Dendritic cell treated with granulocyte-macrophage colony-stimulating factor and Interleukin-4, amounts not matched to agents 40 ng/mL and 50 ng/mL, for 4 days (primary cell): ENCODE measurements at regions not wholly inside any gene's neighbourhood (a gene's known extent, or its start where the extent isn't known, plus 50 kb on each side); places are given as distances from the start of the nearest gene placed in this dataset.
"Not testable (repeated sequence)": the region's sequence is repeated elsewhere in the genome, so short reads cannot be mapped to it uniquely, and the experiment has no call there.

Experiments used
- H3K27ac Mint-ChIP-seq: one replicate; pipeline ENCODE4 v1.8.0; 2022; ENCODE audit warnings: mild to moderate bottlenecking, mixed read lengths
- H3K27me3 Mint-ChIP-seq: one replicate; pipeline ENCODE4 v1.8.0; 2022; ENCODE audit warnings: mild to moderate bottlenecking, mixed read lengths
- H3K36me3 Mint-ChIP-seq: one replicate; pipeline ENCODE4 v1.8.0; 2022; ENCODE audit warnings: low read depth, mixed read lengths
- H3K4me1 Mint-ChIP-seq: one replicate; pipeline ENCODE4 v1.8.0; 2022; ENCODE audit warnings: low read depth, mixed read lengths
- H3K4me3 Mint-ChIP-seq: one replicate; pipeline ENCODE4 v1.8.0; 2022; ENCODE audit warnings: mild to moderate bottlenecking, moderate library complexity, mixed read lengths
- H3K9me3 Mint-ChIP-seq: one replicate; pipeline ENCODE4 v1.8.0; 2022; ENCODE audit warnings: mixed read lengths
- intact Hi-C: fragments of 100-400 bp; cut with micrococcal nuclease; formaldehyde crosslinking; loops from one replicate; pipeline ENCODE4 v1.15.0; 2022

DNA sequence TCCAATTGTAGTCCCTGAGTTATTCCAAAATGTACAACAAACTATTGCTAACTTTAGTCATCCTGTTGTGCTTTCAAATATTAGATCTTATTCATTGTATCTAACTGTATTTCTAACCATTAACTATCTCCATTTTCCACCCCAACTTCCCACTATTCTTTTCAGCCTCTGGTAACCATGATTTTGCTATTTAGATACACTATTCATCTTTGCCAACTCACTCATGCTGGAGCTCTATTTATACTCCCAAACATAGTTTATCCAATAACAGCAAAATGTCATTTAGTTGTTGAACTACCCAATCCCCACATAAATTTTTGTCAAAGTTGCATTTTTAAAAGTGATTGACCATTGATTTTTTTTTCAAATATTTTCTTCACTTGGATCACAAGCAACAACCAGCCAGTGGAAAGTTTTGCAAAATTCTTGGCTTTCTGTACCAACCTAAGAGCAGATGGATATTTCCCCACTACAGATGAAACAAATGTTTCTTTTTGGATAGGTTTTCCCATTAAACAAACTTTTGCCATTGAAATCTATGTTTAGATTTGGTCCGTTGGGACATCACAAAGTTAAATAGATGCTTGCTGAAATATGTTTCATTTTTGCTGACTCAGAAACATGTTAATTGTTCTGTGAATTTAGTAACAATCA, 866.0 kb downstream of the LTN1 start:
- Mint-ChIP-seq H3K9me3 (peaks cover 7% of the 10 kb centered on the region), H3K4me3 (no peak overlapping the region), H3K27me3 (no peaks in the 10 kb centered on the region), H3K36me3 (no peaks in the 10 kb centered on the region), H3K4me1 (no peaks in the 10 kb centered on the region), H3K27ac (no peak overlapping the region)
- intact Hi-C loops = no loop called here

DNA sequence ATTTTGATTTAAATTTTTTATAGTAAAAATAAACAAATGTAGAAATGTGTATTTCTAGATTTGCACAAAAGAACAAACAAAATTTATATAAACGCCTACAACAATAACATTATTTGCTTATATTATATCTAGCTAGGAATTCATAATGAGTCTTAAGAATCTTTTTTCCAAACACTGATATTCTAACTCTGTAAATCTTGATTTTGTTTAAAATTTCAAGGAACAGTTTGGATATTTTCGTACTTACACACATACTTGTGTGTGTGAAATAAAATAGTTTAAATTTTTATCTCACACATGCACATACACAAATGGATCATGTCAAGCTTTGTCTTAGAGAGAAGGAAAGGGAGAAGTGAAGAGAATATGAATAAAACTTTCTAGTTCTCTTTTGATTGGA, 868.1 kb downstream of the LTN1 start:
- intact Hi-C loops = no loop called here
- Mint-ChIP-seq H3K27me3 (no peaks in the 10 kb centered on the region), H3K4me1 (no peaks in the 10 kb centered on the region), H3K36me3 (no peaks in the 10 kb centered on the region), H3K4me3 (no peak overlapping the region), H3K9me3 (peaks cover 6% of the 10 kb centered on the region), H3K27ac (no peak overlapping the region)

DNA sequence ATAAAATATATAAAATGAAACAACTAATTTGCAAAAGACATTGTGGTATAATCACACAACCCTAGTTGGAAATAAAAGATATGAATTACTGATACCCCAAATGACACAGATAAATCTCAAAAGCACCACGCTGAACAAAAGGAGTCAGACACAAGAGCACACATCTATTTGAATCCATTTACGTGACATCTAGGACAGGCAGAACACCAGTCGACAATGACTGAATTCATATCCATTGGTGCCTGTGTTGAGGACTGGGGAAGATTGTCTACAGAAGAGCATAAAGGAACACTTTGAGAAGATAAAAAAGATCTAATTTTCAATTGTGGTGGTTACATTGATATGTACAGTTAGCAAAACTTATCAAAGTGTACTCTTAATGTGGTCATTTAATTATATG, 874.1 kb downstream of the LTN1 start:
- intact Hi-C loops = no loop called here
- Mint-ChIP-seq H3K27me3 (no peaks in the 10 kb centered on the region), H3K9me3 (peaks cover 7% of the 10 kb centered on the region), H3K27ac (no peak overlapping the region), H3K4me1 (no peaks in the 10 kb centered on the region), H3K4me3 (no peak overlapping the region), H3K36me3 (no peaks in the 10 kb centered on the region)

DNA sequence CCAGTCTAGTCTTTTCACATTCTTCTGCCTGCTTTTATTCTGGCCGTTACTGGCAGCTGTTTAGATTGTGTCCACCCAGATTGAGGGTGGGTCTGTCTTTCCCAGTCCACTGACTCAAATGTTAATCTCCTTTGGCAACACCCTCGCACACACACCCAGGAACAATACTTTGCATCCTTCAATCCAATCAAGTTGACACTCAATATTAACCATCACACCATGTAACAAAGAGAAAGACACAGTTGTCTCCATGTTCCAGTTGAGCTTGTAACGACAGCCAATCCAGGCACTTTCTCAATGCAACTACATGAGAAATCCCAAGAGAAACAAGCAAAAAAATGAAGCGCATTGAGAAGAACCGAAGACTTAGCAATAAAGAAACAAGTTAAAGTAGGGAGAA, 877.7 kb downstream of the LTN1 start:
- H3K27me3 Mint-ChIP-seq, H3K9me3 Mint-ChIP-seq, H3K36me3 Mint-ChIP-seq, intact Hi-C loops, H3K27ac Mint-ChIP-seq, H3K4me3 Mint-ChIP-seq, H3K4me1 Mint-ChIP-seq: not testable (repeated sequence)

- no peak overlapping the region for H3K4me3 Mint-ChIP-seq
- H3K4me1 Mint-ChIP-seq = no peaks in the 10 kb centered on the region
- intact Hi-C loops = no loop called here
- H3K27ac Mint-ChIP-seq = no peak overlapping the region
- H3K36me3 Mint-ChIP-seq = no peaks in the 10 kb centered on the region
- H3K27me3 Mint-ChIP-seq = no peaks in the 10 kb centered on the region
- H3K9me3 Mint-ChIP-seq = no peaks in the 10 kb centered on the region
Measured at GRCh38 chr21:28113718-28114117, 879.0 kb downstream of the LTN1 start.

GRCh38 chr21:28112511-28112910, 880.2 kb downstream of the LTN1 start:
- Mint-ChIP-seq H3K27me3 (no peaks in the 10 kb centered on the region), H3K4me3 (no peak overlapping the region), H3K9me3 (no peaks in the 10 kb centered on the region), H3K36me3 (no peaks in the 10 kb centered on the region), H3K27ac (no peak overlapping the region), H3K4me1 (no peaks in the 10 kb centered on the region)
- intact Hi-C loops = no loop called here

GRCh38 chr21:28111151-28111619, 881.5 kb downstream of the LTN1 start:
- no peaks in the 10 kb centered on the region for H3K4me1 Mint-ChIP-seq
- no peak overlapping the region for H3K27ac Mint-ChIP-seq
- no peaks in the 10 kb centered on the region for H3K9me3 Mint-ChIP-seq
- intact Hi-C loops = no loop called here
- H3K36me3 Mint-ChIP-seq = no peaks in the 10 kb centered on the region
- no peaks in the 10 kb centered on the region for H3K27me3 Mint-ChIP-seq
- H3K4me3 Mint-ChIP-seq = no peak overlapping the region

- Mint-ChIP-seq H3K27ac (no peak overlapping the region), H3K27me3 (no peaks in the 10 kb centered on the region), H3K4me3 (no peak overlapping the region), H3K36me3 (no peaks in the 10 kb centered on the region), H3K9me3 (no peaks in the 10 kb centered on the region), H3K4me1 (no peaks in the 10 kb centered on the region)
- intact Hi-C loops = no loop called here
Measured at GRCh38 chr21:28110716-28111115, 882.0 kb downstream of the LTN1 start.

DNA sequence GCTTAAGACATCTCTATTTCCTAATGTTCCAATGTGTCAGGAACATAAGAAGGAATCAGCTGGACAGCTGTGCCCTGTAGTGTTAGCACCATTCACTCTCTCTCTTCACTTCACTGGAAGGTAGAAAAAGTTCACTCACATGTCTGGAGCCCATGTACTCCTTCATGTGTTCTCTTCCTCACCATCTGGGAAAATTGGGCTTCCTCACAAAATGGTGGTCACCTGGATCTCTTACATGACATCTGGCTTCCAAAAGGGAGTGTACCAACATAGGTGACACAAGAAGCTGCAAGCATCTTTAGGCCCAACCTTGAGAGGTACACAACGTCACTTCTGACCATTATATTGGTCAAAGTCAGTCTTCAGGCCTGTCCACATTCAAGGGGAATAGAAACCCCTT, 882.6 kb downstream of the LTN1 start:
- H3K4me3 Mint-ChIP-seq = no peak overlapping the region
- intact Hi-C loops = no loop called here

GRCh38 chr21:28106370-28106890, 886.2 kb downstream of the LTN1 start:
- no peak overlapping the region for H3K27ac Mint-ChIP-seq
- no peaks in the 10 kb centered on the region for H3K36me3 Mint-ChIP-seq
- H3K4me3 Mint-ChIP-seq = no peak overlapping the region
- intact Hi-C loops = no loop called here
- H3K9me3 Mint-ChIP-seq = no peaks in the 10 kb centered on the region
- no peaks in the 10 kb centered on the region for H3K27me3 Mint-ChIP-seq
- H3K4me1 Mint-ChIP-seq = no peaks in the 10 kb centered on the region

More for the DNA sequence above, 882.6 kb downstream of the LTN1 start:
- H3K4me1 Mint-ChIP-seq = no peaks in the 10 kb centered on the region
- no peaks in the 10 kb centered on the region for H3K9me3 Mint-ChIP-seq
- no peaks in the 10 kb centered on the region for H3K36me3 Mint-ChIP-seq
- H3K27ac Mint-ChIP-seq = no peak overlapping the region
- no peaks in the 10 kb centered on the region for H3K27me3 Mint-ChIP-seq

DNA sequence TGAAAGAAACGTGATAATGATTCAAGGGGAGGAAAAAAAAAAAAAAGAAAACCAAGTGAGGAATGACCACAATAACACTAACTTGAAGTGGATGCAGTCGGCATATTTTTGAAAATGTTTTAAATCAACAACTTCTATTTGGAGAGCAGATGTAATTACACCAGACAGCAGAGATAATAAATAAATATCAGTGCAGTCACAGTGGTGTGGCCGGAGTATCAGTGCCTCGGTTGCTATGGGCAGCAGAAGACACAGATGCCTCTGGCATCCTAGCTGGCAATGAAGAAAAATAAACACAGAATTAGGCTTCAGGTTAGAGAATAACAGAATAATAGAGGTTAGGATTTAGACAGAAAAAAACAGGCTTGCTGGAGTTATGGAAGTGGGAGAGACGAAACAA, 888.3 kb downstream of the LTN1 start:
- Mint-ChIP-seq H3K36me3 (no peaks in the 10 kb centered on the region), H3K27me3 (no peaks in the 10 kb centered on the region), H3K4me3 (no peak overlapping the region), H3K27ac (no peak overlapping the region), H3K4me1 (no peaks in the 10 kb centered on the region), H3K9me3 (no peaks in the 10 kb centered on the region)
- intact Hi-C loops = no loop called here

DNA sequence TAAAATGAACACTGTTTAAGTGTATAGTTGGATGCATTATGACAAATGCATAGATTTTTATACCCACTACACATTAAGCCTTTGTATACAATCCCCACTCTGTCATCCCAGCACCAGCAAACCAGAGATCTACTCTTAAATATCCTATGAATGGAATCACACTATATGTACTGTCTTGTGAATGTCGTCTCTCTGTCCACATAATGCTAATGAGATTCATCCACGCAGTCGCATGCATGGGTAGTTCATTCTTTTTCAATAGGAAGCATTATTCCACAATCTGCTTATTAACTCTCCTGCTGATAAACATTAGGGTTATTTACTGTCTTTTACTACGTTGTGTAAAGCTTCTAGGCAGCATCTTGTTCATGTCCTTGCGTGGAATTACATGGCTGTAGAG, 892.3 kb downstream of the LTN1 start:
- Mint-ChIP-seq H3K4me1 (no peaks in the 10 kb centered on the region), H3K9me3 (no peaks in the 10 kb centered on the region), H3K36me3 (no peaks in the 10 kb centered on the region), H3K27ac (no peak overlapping the region), H3K4me3 (no peak overlapping the region), H3K27me3 (no peaks in the 10 kb centered on the region)
- intact Hi-C loops = no loop called here

GRCh38 chr21:28099001-28099705, 893.5 kb downstream of the LTN1 start:
- no peaks in the 10 kb centered on the region for H3K4me1 Mint-ChIP-seq
- H3K9me3 Mint-ChIP-seq = no peaks in the 10 kb centered on the region
- intact Hi-C loops = no loop called here
- no peaks in the 10 kb centered on the region for H3K36me3 Mint-ChIP-seq
- no peak overlapping the region for H3K27ac Mint-ChIP-seq
- no peaks in the 10 kb centered on the region for H3K27me3 Mint-ChIP-seq
- no peak overlapping the region for H3K4me3 Mint-ChIP-seq

GRCh38 chr21:28091466-28091865, 901.2 kb downstream of the LTN1 start:
- Mint-ChIP-seq H3K4me1 (peaks cover 9% of the 10 kb centered on the region), H3K36me3 (no peaks in the 10 kb centered on the region), H3K27ac (no peak overlapping the region), H3K9me3 (no peaks in the 10 kb centered on the region), H3K27me3 (no peaks in the 10 kb centered on the region), H3K4me3 (no peak overlapping the region)
- intact Hi-C loops = no loop called here

GRCh38 chr21:28090546-28090945, 902.1 kb downstream of the LTN1 start:
- Mint-ChIP-seq H3K4me1 (peaks cover 9% of the 10 kb centered on the region), H3K27me3 (no peaks in the 10 kb centered on the region), H3K4me3 (no peak overlapping the region), H3K27ac (no peak overlapping the region), H3K36me3 (no peaks in the 10 kb centered on the region), H3K9me3 (no peaks in the 10 kb centered on the region)
- intact Hi-C loops = no loop called here
